ENCODE measurements at regions not wholly inside any gene's neighbourhood (a gene's known extent, or its start where the extent isn't known, plus 50 kb on each side); places are given as distances from the start of the nearest gene placed in this dataset.

DNA sequence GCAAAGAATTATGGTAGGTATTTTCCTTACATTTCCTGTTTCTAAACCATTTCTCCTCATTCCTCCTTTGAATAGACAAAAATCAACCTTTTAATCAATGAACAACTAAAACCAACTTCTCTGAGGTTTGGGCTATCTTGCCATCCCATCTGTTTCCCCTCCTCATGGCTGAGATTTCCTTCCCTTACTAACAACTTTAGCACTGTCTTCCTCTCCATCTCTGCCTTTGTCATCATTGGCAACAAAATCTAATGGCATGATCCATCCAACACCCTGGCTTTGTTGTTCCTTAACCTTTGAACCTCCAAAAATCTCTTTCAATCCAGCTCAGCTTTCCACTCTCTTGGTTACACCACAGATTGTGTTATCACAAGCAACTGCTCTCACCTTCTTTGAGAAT is 95.3 kb upstream of the FAM136A start:
- DNase-seq = no peak

DNA sequence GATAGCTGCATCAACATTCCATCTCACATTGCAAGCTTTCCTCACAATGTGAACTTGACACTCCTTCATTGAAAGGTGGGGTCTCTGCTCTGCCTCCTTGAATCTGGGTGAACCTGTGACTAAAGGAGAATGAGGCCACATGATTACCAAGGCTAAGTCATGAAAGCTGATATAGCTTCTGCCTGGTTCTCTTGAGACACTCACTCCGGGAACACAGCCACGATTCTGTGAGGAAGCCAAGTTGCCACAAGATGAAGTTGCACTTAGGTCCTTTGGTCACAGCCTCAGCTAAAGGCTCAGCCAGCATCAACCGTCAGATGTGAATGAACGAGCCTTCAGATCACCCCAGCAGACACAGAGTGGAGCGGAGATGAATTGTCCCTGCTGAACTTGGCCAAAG is 94.7 kb upstream of the FAM136A start:
- DNase-seq = peak; percentile 15

DNA sequence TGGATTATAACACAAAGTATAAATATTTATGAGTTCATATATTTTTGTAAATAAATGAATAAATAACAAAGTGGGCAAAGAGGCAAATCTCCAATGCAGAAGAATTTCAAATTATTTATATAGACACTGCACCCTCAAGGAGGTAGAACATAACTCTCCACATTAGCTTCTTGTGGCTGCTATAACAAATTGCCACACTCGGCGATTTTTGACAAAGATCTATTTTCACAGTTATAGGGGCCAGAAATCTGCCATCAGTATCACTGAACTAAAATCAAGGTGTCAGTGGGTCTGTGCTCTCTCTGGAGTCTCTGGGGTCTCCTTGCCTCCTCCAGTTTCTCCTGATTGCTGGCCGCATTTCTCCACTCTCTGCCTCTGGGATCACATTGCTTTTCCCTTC is 92.0 kb upstream of the FAM136A start:
- DNase-seq = no peak

DNA sequence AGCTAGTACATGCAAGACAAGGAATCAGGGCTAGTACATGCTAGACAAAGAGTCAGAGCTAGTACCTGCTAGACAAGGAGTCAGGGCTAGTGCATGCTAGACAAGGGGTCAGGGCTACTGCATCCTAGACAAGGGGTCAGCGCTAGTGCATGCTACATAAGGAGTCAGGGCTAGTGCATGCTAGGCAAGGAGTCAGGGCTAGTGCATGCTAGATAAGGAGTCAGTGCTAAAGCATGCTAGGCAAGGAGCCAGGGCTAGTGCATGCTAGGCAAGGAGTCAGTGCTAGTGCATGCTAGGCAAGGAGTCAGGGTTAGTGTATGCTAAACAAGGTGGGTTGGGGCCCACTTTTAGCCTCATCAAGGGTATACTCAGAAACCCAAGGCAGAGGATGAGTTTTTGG is 90.1 kb upstream of the FAM136A start:
- no peak for DNase-seq

DNA sequence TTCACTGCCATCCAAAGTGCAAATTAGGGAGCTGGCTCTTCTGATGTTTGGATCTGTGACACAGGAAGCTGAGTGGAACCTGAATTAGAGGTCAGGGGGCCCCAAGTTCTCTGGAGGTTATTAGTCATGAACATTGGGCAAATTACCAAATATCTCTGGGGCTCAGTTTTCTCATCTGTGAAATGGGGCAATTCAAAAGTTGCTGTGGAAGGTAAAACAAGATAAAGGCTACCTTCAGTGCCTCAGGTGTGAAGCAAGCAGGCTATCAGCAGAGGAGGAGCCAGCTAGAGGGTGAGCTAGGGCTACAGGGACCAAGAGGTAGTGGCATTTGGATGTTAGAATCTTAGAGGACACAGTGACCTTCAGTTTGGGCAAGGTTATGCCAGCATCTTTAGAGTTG is 89.4 kb upstream of the FAM136A start:
- no peak for DNase-seq

DNA sequence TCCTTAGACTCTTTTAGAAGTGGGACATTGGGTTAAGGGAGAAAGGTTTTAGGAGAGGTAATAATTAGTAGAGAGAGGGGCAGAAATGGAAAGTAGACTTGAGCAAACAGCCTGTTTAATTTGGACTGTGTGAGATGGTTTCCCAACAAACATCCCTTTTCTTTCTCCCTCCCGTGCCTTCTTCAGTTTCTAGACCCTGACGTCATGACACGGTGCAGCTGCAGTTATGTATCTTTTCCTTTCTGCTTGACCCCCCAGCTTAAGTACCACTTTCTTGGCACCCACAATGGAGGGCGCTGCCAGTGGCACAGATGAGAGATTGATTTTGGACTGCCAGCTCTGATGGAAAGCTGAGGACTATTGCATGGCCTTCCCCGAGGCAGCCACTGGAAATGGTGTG is 86.9 kb upstream of the FAM136A start:
- DNase-seq = no peak

DNA sequence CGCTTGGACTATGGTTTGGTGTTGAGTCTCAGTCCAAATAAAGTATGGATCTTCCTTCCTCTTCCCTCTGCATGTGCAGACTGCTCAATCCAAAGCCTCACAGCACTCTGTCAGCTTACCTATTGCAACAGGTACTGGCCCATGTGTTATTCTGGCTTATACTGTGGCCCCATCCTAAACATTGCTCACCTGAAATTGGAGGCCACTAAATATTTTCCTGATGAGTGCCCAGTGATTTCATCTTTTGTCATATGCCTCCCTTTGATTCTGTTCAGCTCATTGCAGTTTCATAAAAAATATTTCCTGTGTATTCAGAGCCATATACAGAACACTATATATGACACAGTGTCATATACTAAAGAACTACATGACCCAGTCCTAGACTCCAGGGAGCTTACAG is 86.3 kb upstream of the FAM136A start:
- no peak for DNase-seq

DNA sequence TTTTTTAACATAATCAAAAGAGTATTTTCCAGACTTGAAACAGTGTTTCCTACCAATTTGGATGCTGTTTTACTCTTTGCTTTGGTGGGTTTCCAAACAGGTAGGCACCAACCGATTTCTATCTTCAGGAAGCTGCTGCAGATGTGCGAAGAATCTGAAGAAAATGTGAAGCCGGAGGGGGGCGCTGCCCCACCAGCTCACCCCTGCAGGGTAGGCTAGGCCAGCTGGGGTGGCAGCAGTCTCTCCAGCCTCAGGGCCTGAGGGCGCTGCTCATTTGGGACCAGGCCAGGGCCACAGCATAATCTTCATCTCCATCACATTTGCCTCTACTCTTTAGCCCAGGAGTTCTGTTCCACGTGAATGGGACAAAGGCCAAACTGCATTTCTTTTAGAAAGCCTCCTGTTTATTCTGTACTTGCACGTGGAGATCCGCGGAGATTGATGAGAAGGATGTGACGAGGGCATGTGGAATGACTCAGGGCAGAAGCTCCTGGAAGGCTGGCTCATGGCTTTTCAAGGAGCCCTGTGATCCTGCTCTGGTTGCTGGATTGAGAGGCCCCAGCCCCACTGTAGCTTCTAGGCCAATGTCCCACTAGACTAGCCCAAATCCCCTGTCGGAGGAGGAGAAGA is 84.2 kb upstream of the FAM136A start:
- DNase-seq = no peak

DNA sequence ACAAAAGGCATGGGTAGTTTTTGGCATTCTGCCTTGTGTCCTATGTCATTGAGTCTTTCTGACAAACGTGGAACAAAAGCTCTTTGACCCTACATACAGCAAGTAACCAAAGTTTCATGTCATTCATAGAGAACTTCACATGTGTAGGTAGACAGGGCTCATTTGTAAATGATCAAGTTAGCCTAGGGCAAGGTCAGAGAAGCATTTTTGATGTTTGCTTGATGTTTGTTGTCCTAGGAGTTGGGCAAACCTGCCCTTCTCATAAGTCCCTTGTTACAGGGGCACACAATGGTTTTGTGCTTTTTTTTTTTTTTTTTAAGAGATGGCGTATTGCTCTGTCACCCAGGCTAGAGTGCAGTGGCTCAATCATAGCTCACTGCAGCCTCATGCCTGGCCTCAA is 83.3 kb upstream of the FAM136A start:
- no peak for DNase-seq

DNA sequence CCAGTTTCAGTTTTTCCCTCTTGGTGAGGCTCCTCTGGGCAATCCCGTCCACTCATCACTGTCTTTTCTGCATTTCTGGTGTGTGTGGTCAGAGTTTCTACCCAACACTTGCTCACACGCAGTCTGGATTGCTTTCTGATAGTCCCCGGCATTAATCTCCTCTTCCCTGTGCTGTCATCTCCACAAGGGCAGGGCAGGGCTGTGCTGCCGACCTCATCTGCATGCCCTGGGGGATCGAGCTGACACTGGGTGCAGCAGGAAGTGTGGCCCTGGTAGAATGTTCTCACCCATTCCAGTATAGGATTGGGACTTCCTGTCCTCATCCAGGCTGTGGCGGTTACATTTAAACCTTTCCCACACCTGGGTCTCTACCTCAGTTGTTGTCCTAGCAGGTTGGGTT is 80.0 kb upstream of the FAM136A start:
- DNase-seq = no peak

DNA sequence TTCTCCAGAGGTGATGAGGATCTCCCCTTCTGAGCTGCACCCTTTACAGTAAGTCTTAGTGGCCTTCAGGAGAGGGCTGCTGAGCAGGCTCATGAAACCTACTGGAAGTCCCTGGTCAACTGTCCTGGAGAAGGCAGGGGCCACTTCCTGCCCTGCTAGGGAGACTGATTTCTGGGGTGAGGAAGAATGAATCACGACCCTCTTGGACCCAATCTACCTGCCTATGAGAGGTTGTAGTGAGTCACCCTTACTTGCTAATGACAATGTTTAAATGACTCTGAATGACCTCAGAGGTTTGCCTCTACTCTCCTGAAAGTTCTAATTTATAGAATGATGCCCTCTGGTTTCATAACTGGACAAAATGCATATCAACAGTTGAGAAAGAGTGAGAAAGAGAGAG is 79.4 kb upstream of the FAM136A start:
- DNase-seq = no peak

DNA sequence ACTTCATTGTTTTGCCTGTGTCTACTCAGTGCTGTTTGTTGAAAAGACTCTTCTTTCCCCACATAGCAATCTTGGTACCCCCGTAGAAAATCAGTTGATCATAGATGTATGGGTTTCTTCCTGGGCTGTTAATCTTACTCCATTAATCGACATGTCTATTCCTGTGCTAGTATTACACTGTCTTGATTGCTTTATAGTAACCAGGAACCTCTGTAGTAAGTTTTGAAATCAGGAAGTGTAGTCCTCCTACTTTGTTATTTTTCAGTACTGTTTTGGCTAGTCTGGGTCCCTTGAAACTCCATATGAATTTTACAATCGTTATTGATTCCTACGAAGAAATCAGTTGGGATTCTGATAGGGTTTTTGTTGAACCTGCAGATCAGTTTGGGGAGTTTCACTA is 78.8 kb upstream of the FAM136A start:
- DNase-seq = no peak

DNA sequence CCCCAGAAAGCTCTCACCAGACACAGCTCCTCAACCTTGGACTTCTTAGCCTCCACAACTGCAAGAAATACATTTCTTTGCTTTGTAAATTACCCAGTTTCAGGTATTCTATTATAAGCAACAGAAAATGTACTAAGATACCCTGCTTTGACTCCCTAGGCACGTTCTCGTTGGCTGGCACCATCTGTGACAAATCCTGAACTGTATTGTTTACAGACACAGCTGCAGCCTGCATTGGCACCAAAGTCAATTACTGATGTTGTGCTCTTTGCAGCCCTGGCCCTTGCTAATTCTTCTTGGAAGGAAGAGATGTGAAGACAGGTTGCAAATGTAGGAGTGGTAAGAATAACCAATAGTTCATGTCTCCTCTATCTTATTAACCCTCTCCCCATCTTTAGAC is 72.7 kb upstream of the FAM136A start:
- no peak for DNase-seq

DNA sequence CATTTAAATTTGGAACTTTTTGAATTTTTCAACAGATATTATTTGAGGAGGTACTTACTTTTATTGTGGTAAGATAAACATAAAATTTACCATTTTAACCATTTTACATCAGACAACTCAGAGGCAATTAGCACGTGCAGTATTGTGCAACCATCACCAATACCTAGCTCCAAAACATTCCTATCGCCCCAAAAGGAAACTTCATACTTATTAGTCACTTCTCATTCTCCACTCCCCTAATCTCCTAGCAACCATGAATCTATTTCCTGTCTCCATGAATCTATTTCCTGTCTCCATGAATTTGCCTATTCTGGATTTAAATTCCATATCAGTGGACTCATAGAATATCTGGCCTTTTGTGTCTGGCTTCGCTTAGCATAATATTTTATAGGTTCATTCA is 69.9 kb upstream of the FAM136A start:
- no peak for DNase-seq

DNA sequence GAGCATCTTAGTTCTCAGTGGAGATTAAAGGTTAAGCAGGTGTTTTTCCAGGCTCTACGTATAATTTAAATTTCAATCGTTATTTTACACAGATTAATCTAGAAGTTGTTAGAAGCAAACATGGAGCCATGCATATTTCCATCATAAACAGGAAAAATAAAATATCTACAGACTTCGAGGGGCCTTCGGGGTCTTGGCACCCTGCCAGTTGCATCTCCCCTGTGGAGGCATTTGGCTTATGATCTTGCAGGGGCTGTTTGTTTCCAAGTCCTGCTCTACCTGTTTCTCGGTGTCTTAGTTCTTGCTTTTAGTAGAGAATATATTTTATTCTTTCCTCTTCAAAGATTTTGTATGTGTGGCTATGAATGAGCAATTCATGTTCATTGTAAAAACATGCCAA is 67.2 kb upstream of the FAM136A start:
- no peak for DNase-seq

DNA sequence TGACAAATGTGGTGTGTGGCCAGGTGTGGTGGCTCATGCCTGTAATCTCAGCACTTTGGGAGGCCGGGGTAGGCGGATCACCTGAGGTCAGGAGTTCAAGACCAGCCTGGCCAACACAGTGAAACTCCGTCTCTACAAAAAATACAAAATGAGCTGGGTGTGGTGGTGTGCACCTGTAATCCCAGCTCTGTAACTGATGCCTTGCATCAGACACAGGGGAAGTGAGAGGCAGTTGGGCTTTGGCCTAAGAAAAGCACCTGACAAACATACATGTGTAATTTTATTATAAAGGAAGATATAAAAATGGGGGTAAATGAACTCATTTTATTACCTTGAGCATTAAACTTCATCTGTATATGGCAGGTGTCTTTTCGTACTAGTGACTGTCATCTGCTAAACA is 66.7 kb upstream of the FAM136A start:
- DNase-seq = no peak

DNA sequence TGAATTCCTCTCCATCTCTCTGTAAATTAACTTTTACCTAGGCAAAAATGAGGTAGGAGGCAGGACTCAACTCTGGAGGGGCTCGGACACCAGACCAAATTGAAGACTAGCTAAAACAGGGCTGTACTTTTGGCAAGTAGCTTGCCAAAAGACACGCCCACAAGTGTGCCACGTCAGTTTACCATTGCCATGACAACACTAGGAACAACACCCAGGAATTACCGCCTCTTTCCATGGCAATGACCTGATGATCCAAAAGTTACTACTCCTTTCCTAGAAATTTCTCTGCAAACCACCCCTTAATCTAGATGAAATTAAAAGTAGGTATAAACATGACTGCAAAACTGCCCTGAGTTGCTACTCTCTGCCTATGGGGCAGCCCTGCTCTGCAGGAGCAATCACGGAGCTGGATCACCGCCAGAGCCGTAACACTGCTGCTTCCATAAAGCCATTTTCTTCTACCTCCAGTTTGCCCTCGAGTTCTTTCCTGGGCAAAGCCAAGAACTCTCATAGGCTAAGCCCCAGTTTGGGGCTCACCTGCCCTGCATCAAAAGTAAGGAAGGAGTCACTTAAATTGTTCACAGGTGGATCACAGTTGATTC is 66.0 kb upstream of the FAM136A start:
- DNase-seq = no peak

DNA sequence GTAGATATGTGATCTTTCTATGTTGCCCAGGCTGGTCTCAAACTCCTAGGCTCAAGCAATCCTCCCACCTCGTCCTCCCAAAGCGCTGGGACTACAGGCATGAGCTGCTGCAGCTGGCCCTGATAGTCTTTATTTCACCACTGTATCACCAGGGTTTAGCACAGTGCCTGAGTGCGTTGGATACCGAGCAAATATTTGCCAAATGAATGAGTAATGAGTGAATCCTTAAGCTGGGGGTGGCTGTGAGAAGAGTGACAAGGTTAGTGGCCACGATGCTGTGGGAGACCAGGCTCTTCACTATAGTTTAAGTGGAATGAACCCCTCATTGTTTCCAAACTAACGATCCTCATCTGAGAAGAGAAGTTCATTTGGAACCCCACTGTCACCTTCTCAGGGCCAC is 60.8 kb upstream of the FAM136A start:
- DNase-seq = no peak

DNA sequence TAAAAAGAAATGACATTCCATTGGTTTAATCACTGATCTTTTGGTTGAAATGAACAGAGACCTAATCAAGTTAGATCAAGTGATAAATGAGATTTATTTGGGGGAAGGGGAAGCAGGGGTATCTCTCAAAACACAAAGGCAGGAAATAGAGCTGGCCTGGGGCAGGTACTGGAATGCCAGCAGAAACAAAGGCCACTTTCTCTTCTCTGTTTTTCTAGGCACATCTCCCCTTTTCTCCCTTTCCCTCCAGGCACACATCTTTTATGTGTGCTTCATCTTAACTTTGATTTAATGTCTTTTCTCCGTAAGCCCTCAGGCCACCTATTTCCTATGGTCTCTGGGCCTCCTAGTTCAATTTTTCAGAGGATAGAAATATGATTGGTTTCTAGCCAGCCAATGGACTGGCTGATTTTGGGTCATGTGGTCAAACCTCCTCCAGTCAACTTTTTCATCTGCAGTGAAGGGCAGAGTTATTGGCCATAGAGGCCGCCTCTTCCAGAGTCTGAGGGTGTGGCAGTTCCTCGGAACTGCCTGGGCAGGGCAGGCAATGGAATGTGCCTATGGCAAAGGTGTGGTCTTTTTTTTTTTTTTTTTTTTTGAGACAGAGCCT is 58.9 kb upstream of the FAM136A start:
- no peak for DNase-seq

DNA sequence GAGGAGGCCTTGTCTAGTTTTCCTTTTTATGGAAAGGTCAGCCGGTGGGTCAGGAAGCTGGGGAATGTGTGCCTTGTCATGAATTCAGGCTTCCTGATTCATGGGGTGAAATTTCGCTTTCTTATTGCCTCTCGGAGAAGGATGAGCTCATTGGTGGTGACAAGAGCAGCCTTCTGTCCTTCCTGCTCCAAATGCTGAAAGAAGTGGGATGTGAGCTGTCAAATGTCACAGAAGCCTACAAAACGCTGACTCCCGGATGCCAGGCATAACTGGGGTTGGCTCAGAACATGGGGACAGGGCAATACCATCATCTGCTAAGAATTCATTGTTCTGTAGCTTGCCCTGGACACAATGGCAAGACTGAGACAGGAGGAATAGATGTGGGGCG is 55.8 kb upstream of the FAM136A start:
- no peak for DNase-seq

DNA sequence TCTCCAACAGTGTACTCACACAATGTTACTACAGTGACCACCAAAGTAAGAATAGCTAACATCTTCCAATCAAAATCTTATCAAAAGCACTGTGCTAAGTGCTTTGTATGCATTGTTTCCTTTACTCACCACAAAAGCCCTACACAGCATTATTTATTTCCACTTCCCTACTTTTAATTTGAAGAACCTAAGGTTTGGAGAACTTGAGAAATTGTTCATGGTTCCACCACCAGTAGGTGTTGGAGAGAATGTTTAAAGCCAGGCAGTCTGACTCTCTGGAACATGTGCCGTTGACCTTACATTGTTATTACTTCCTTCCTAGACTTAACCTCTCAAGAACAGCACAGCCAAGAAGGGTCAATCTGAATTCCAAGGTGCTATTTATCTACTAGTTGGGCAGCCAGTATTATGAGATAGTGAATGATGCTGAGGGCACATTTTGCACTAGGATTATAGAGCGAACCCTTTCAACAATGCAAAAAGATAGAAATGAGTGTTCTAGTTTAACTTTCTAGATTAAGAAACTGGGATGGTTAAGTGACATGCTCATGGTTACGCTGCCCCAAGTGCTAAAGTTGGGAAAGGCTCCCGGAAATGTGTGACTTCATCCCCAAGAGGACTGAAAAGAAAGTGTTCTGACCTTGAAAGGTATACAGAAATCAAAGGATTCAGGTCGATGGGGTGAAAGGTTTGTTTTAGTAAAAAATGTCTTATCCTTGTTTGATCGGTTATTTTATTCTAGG is 55.2 kb upstream of the FAM136A start:
- no peak for DNase-seq

DNA sequence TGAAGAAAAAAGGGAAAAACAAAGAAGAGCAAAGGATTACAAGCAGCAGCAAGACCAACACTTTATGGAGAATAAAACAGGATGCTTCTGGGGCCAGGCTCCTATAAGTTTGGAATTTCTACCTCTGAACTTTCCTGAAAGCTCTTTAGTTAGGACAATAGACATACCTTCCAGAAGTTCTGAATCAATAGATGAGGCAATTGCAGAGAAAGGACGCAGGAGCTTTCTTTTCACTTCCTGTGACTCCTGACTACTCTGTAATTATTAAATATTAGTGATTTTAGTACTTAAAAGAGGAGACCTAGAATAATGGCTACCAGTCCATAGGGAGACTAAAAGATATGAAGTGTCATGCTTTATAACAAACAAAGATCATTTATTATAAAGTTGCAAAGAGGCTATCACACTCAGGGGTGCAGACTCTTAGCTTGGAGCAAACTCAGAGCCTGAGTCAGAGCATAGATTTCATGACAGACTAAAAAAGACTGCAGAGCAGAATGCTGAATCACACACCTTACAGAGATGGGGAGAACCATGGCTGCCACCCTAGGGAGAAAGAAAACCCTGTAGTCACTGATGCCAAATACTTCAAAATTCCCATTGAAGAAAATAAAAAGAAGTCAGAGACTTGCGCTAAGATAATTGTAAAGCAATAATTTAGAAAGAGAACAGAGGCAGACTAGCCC is 52.5 kb upstream of the FAM136A start:
- DNase-seq = no peak

All from hematopoietic multipotent progenitor cell treated with erythropoietin and hydrocortisone succinate and interleukin-3 and kit ligand, for 6 days (in vitro differentiated cells).